ENCODE measurements at regions not wholly inside any gene's neighbourhood (a gene's known extent, or its start where the extent isn't known, plus 50 kb on each side); places are given as distances from the start of the nearest gene placed in this dataset.

GRCh38 chr19:29010276-29010675 lies 202.7 kb downstream of the UQCRFS1 start:
- Histone ChIP-seq H3K4me3 (no peak overlapping the region), H3K27ac (no peak overlapping the region)
- no peak for TF ChIP-seq CTCF (IDR thresholded peaks at IDR 0.05)
- DNase-seq (ENCODE audit: low spot score), result no peak

GRCh38 chr19:29006057-29006735 lies 206.8 kb downstream of the UQCRFS1 start:
- no peak for TF ChIP-seq CTCF (IDR thresholded peaks at IDR 0.05)
- no peak overlapping the region for H3K4me3 ChIP-seq
- no peak overlapping the region for H3K27ac ChIP-seq
- no peak for DNase-seq (ENCODE audit: low spot score)

DNA sequence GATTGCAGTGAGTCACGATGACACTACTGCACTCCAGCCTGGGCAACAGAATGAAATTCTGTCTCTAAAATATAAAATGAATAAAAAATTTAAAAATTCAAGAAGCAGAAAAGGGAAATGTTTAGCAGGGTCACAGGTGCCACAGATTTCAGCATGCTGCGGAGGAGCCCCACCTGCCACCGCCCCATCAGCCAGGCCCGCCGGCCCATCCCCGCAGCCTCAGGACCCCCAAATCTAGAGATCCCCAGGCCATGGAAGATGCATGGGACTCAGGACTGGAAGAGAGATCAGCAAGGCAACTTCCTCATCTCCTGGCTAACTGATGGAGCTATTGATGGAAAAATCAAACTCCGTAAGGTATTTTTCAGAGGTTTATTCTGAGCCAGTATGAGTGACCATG lies 208.2 kb downstream of the UQCRFS1 start:
- no peak for DNase-seq (ENCODE audit: low spot score)
- Histone ChIP-seq H3K27ac (no peak overlapping the region), H3K4me3 (no peak overlapping the region)
- TF ChIP-seq CTCF (IDR thresholded peaks at IDR 0.05), result no peak

DNA sequence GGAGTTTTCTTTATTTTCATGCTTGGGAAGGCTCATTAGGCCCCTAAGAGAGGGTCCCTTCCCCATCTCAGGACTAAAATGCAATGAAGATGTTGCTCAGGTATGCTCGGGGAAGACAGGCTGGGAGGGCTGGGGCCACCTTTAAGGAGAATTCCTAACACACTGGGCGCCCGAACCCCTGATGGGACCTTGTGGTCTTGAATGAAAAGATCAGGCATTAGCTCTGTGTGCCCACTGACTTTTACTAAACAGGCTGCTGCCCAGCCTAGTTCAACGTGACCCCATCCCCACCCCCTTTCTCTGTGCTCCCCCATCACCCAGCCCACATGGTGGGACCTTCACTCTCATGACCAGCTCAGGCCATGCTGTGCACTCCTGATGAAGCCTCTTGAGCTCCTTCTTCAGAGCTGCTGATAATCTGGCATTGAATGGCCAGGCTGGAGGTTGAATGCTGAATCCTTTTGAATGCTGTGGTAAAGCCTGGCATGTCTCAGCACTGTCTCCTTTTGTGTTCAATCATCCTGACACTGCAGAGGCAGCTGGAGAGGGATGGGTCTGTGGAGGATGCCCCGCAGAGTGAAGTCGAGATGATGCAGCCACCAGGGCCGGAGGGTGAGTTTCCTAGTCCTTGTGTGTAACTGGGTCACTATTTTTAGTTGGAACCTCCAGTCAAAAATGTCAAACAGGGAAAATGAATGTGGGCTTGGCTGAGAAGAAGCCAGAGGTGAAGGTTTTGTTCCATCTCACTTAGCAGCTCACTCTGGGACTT lies 209.1 kb downstream of the UQCRFS1 start:
- H3K4me3 ChIP-seq, result no peak overlapping the region
- DNase-seq (ENCODE audit: low spot score), result no peak
- no peak for TF ChIP-seq CTCF (IDR thresholded peaks at IDR 0.05)
- no peak overlapping the region for H3K27ac ChIP-seq

- DNase-seq (ENCODE audit: low spot score), result no peak
- H3K4me3 ChIP-seq, result no peak overlapping the region
- no peak overlapping the region for H3K27ac ChIP-seq
- no peak for TF ChIP-seq CTCF (IDR thresholded peaks at IDR 0.05)
Observed at GRCh38 chr19:29002336-29002735, 210.6 kb downstream of the UQCRFS1 start.

- no peak overlapping the region for H3K27ac ChIP-seq
- H3K4me3 ChIP-seq, result no peak overlapping the region
- TF ChIP-seq CTCF (IDR thresholded peaks at IDR 0.05), result no peak
- no peak for DNase-seq (ENCODE audit: low spot score)
Observed at GRCh38 chr19:29001597-29002245, 211.2 kb downstream of the UQCRFS1 start.

Data from coronary artery (tissue), 2 donors.